HEK293 (cell line): ENCODE measurements at regions not wholly inside any gene's neighbourhood (a gene's known extent, or its start where the extent isn't known, plus 50 kb on each side); places are given as distances from the start of the nearest gene placed in this dataset.

ENCODE experiments used
- CTCF ChIA-PET: fragments of 350-600 bp; formaldehyde crosslinking; extraction: SDS; loops from one replicate; lab custom pipeline; 2021; ENCODE audit warnings: antibody characterized with exemption; lab: Yijun Ruan, JAX
- POLR2A ChIA-PET: fragments of 300-600 bp; formaldehyde crosslinking; extraction: SDS; loops from one replicate; lab custom pipeline; 2020; ENCODE audit warnings: antibody characterized with exemption, inconsistent platforms; lab: Yijun Ruan, JAX
- H3K27ac ChIP-seq: fragments of 200-500 bp; sonication (Bioruptor generic); 2 replicates; pipeline ENCODE4 v1.5.1; 2014; ENCODE audit warnings: low read depth, low read length, control low read depth, inconsistent platforms; ENCODE audit errors: extremely low read depth
- H3K36me3 ChIP-seq, 2 experiments: fragments of 200-500 bp in 1 of 2; sonication (Bioruptor generic) in 1 of 2; 1 replicate in 1 of 2; 2 replicates in 1 of 2; pipeline ENCODE4 v1.5.1; 2014 to 2017; ENCODE audit warnings: inconsistent platforms in 2 of 2, low read length in 2 of 2; ENCODE audit not compliant: control insufficient read depth in 2 of 2, insufficient read depth in 1 of 2
- H3K4me1 ChIP-seq: fragments of 200-500 bp; sonication (Bioruptor generic); 2 replicates; pipeline ENCODE4 v1.5.1; 2014; ENCODE audit warnings: mild to moderate bottlenecking, low read length, inconsistent platforms; ENCODE audit not compliant: control insufficient read depth, insufficient read depth
- H3K4me3 ChIP-seq: 2 replicates; pipeline ENCODE4 v1.5.1; 2011; ENCODE audit warnings: low read depth, mild to moderate bottlenecking, control low read depth, low read length, moderate library complexity
- H3K9me3 ChIP-seq: fragments of 200-500 bp; sonication (Bioruptor generic); 2 replicates; pipeline ENCODE4 v1.5.1; 2014; ENCODE audit warnings: low read depth, low read length, inconsistent platforms; ENCODE audit not compliant: control insufficient read depth, insufficient read depth
- GLI4 ChIP-seq: fragments of 450-650 bp; formaldehyde crosslinking; IDR thresholded peaks from 2 replicates; pipeline ENCODE4 v1.5.1; 2016; ENCODE audit warnings: missing biosample characterization, missing genetic modification characterization
- KLF1 ChIP-seq: fragments of 450-650 bp; formaldehyde crosslinking; IDR thresholded peaks from 2 replicates; pipeline ENCODE4 v1.5.1; 2016; ENCODE audit warnings: missing biosample characterization, missing genetic modification characterization
- KLF9 ChIP-seq: fragments of 450-650 bp; formaldehyde crosslinking; IDR thresholded peaks from 2 replicates; pipeline ENCODE4 v1.5.1; 2016; ENCODE audit warnings: missing biosample characterization, missing genetic modification characterization, low read depth
- TRIM28 ChIP-seq: IDR thresholded peaks from 2 replicates; pipeline ENCODE4 v1.6.1; 2011; ENCODE audit warnings: low read length, control low read depth, borderline replicate concordance
- ZBTB1 ChIP-seq: fragments of 450-650 bp; formaldehyde crosslinking; IDR thresholded peaks from 2 replicates; pipeline ENCODE4 v1.5.1; 2016; ENCODE audit warnings: missing biosample characterization, missing genetic modification characterization
- ZBTB48 ChIP-seq: fragments of 450-650 bp; formaldehyde crosslinking; IDR thresholded peaks from 2 replicates; pipeline ENCODE4 v1.5.1; 2016; ENCODE audit warnings: missing biosample characterization, missing genetic modification characterization
- ZNF184 ChIP-seq: fragments of 450-650 bp; IDR thresholded peaks from 2 replicates; pipeline ENCODE4 v1.5.1; 2018; ENCODE audit warnings: missing biosample characterization, mild to moderate bottlenecking, missing genetic modification characterization
- ZNF202 ChIP-seq: fragments of 450-650 bp; formaldehyde crosslinking; IDR thresholded peaks from 2 replicates; pipeline ENCODE4 v1.5.1; 2016; ENCODE audit warnings: missing biosample characterization, missing genetic modification characterization, borderline replicate concordance
- ZNF248 ChIP-seq: fragments of 450-650 bp; formaldehyde crosslinking; IDR thresholded peaks from 2 replicates; pipeline ENCODE4 v1.5.1; 2017; ENCODE audit warnings: missing biosample characterization, missing genetic modification characterization
- ZNF274 ChIP-seq, 2 experiments: fragments of 200-500 bp in 1 of 2; fragments of 450-650 bp in 1 of 2; sonication (Bioruptor generic) in 1 of 2; formaldehyde crosslinking in 1 of 2; IDR thresholded peaks; 2 replicates each; pipeline versions ENCODE4 v1.5.1 to v1.6.1; 2014 to 2016; ENCODE audit warnings: borderline replicate concordance in 1 of 2, inconsistent platforms in 1 of 2, low read length in 1 of 2, missing biosample characterization in 1 of 2, missing genetic modification characterization in 1 of 2
- ZNF335 ChIP-seq: fragments of 450-650 bp; formaldehyde crosslinking; conservative IDR thresholded peaks from 2 replicates; pipeline ENCODE4 v1.5.1; 2016; ENCODE audit warnings: missing biosample characterization, missing genetic modification characterization
- ZNF350 ChIP-seq: fragments of 450-650 bp; formaldehyde crosslinking; IDR thresholded peaks from 2 replicates; pipeline ENCODE4 v1.5.0; 2017; ENCODE audit warnings: missing biosample characterization, mild to moderate bottlenecking, missing genetic modification characterization
- ZNF394 ChIP-seq: fragments of 450-650 bp; formaldehyde crosslinking; IDR thresholded peaks from 2 replicates; pipeline ENCODE4 v1.5.1; 2016; ENCODE audit warnings: missing biosample characterization, missing genetic modification characterization, mild to moderate bottlenecking, moderate library complexity, borderline replicate concordance
- ZNF423 ChIP-seq: fragments of 450-650 bp; formaldehyde crosslinking; IDR thresholded peaks from 2 replicates; pipeline ENCODE4 v1.5.1; 2016; ENCODE audit warnings: missing biosample characterization, missing genetic modification characterization
- ZNF518A ChIP-seq: fragments of 450-650 bp; formaldehyde crosslinking; conservative IDR thresholded peaks from 2 replicates; pipeline ENCODE4 v1.5.1; 2016; ENCODE audit warnings: low read depth, missing biosample characterization, missing genetic modification characterization
- ZNF629 ChIP-seq: fragments of 450-650 bp; formaldehyde crosslinking; IDR thresholded peaks from 2 replicates; pipeline ENCODE4 v1.5.1; 2017; ENCODE audit warnings: missing biosample characterization, missing genetic modification characterization
- ZNF664 ChIP-seq: fragments of 450-650 bp; formaldehyde crosslinking; IDR thresholded peaks from 2 replicates; pipeline ENCODE4 v1.5.1; 2016; ENCODE audit warnings: missing biosample characterization, missing genetic modification characterization
- ZNF830 ChIP-seq: fragments of 450-650 bp; IDR thresholded peaks from 2 replicates; pipeline ENCODE4 v1.5.0; 2018; ENCODE audit warnings: missing biosample characterization, missing genetic modification characterization, low read depth, mild to moderate bottlenecking, moderate library complexity
- ZSCAN30 ChIP-seq: fragments of 450-650 bp; IDR thresholded peaks from 2 replicates; pipeline ENCODE4 v1.5.1; 2018; ENCODE audit warnings: missing biosample characterization, mild to moderate bottlenecking, missing genetic modification characterization, moderate library complexity
- TF ChIP-seq, protein P1 (sequence below): fragments of 450-650 bp; formaldehyde crosslinking; optimal IDR thresholded peaks from 2 replicates; pipeline ENCODE3; 2016; ENCODE audit warnings: missing biosample characterization, mild to moderate bottlenecking, missing genetic modification characterization
- TF ChIP-seq, protein P2 (sequence below): fragments of 450-650 bp; formaldehyde crosslinking; IDR thresholded peaks from 2 replicates; pipeline ENCODE4 v1.5.1; 2016; ENCODE audit warnings: missing biosample characterization, missing genetic modification characterization
- TF ChIP-seq, protein P3 (sequence below): fragments of 450-650 bp; formaldehyde crosslinking; IDR thresholded peaks from 2 replicates; pipeline ENCODE4 v1.5.1; 2017; ENCODE audit warnings: missing biosample characterization, missing genetic modification characterization

DNA sequence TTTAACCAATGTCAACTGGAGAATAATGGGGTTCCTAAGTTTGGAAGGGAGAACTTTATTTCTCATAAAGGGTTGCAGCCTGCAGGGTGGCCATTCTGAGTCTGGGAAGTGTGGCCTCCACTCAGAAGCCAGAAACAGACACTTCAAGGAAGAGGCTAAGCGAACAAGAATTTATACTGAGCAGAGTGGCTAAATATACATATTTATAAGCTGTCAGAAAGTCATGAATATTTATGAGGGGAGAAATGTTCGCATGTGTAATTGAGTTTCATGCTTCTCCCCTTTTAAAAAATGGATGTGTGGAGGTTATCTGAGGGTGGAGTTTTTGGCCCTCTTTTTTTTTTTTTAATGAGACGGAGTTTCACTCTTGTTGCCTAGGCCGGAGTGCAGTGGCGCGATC lies 78.1 kb upstream of the PLAC8 start:
- H3K36me3 ChIP-seq: no peaks in the 10 kb centered on the region
- H3K27ac ChIP-seq: no peak overlapping the region
- TF ChIP-seq KLF9 (no peak), GLI4 (tag by site-specific recombination) (no peak), ZNF830 (tag by site-specific recombination) (no peak), TRIM28 (no peak), ZSCAN30 (tag by site-specific recombination) (no peak), ZNF394 (tag by site-specific recombination) (no peak), ZNF629 (no peak)
- TF ChIP-seq, protein P1, sequence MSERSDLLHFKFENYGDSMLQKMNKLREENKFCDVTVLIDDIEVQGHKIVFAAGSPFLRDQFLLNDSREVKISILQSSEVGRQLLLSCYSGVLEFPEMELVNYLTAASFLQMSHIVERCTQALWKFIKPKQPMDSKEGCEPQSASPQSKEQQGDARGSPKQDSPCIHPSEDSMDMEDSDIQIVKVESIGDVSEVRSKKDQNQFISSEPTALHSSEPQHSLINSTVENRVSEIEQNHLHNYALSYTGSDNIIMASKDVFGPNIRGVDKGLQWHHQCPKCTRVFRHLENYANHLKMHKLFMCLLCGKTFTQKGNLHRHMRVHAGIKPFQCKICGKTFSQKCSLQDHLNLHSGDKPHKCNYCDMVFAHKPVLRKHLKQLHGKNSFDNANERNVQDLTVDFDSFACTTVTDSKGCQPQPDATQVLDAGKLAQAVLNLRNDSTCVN: no peak
- H3K4me3 ChIP-seq: no peak overlapping the region
- H3K4me1 ChIP-seq: no peaks in the 10 kb centered on the region
- CTCF ChIA-PET: no interaction called here
- POLR2A ChIA-PET: no interaction called here
- H3K9me3 ChIP-seq: no peaks in the 10 kb centered on the region

DNA sequence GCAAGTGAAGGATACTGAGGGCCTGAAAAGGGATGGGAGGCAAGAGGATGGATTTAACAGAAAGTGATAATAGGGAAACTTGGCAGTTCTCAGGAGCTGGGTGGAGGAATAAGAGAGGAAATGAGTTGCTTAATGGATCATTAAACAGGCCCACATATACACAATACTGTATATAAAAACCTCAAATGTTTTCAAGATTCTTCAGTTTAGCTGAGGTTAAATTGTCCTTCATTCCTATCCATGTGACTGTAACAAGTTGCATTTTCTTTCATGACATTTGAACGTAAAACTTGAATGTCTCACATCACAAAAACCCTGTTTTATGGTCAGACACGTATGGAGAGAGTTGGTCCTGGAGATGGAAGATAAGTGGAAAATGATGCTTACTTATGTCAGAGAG lies 76.5 kb upstream of the PLAC8 start:
- Histone ChIP-seq H3K27ac (no peak overlapping the region), H3K4me1 (no peaks in the 10 kb centered on the region), H3K4me3 (no peak overlapping the region), H3K36me3 (no peaks in the 10 kb centered on the region), H3K9me3 (no peaks in the 10 kb centered on the region)
- no peak for TF ChIP-seq ZNF274 (IDR thresholded peaks at IDR 0.05; ENCODE audit: low read length)
- no peak for TF ChIP-seq ZNF274 (tag by site-specific recombination; IDR thresholded peaks at IDR 0.05; ENCODE audit: borderline replicate concordance)
- no peak for TF ChIP-seq ZNF202 (tag by site-specific recombination)
- TF ChIP-seq ZNF664 (tag by site-specific recombination): no peak
- TF ChIP-seq, protein P2, sequence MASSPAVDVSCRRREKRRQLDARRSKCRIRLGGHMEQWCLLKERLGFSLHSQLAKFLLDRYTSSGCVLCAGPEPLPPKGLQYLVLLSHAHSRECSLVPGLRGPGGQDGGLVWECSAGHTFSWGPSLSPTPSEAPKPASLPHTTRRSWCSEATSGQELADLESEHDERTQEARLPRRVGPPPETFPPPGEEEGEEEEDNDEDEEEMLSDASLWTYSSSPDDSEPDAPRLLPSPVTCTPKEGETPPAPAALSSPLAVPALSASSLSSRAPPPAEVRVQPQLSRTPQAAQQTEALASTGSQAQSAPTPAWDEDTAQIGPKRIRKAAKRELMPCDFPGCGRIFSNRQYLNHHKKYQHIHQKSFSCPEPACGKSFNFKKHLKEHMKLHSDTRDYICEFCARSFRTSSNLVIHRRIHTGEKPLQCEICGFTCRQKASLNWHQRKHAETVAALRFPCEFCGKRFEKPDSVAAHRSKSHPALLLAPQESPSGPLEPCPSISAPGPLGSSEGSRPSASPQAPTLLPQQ (tag by site-specific recombination): no peak
- TF ChIP-seq ZNF423: no peak
- TF ChIP-seq ZNF518A (tag by site-specific recombination): no peak
- TF ChIP-seq, protein P1: no peak
- no peak for TF ChIP-seq KLF1 (tag by site-specific recombination)
- no peak for TF ChIP-seq ZNF350 (tag by site-specific recombination)
- no peak for TF ChIP-seq ZNF248
- no peak for TF ChIP-seq ZBTB48 (tag by site-specific recombination)
- TF ChIP-seq, protein P3, sequence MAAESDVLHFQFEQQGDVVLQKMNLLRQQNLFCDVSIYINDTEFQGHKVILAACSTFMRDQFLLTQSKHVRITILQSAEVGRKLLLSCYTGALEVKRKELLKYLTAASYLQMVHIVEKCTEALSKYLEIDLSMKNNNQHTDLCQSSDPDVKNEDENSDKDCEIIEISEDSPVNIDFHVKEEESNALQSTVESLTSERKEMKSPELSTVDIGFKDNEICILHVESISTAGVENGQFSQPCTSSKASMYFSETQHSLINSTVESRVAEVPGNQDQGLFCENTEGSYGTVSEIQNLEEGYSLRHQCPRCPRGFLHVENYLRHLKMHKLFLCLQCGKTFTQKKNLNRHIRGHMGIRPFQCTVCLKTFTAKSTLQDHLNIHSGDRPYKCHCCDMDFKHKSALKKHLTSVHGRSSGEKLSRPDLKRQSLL: no peak
- TF ChIP-seq ZNF184 (tag by site-specific recombination): no peak
- no peak for TF ChIP-seq ZBTB1 (tag by site-specific recombination)
- no peak for TF ChIP-seq ZNF335 (tag by site-specific recombination)
- ChIA-PET POLR2A (no interaction called here), CTCF (no interaction called here)
